ENCODE measurements at regions not wholly inside any gene's neighbourhood (a gene's known extent, or its start where the extent isn't known, plus 50 kb on each side); places are given as distances from the start of the nearest gene placed in this dataset.

GRCh38 chr3:118269537-118270125 lies 765.0 kb downstream of the IGSF11 start:
- DNase-seq (ENCODE audit: low read depth) = no peak

- DNase-seq (ENCODE audit: low read depth) = no peak
Observed at GRCh38 chr3:118272991-118273390, 761.7 kb downstream of the IGSF11 start.

DNA sequence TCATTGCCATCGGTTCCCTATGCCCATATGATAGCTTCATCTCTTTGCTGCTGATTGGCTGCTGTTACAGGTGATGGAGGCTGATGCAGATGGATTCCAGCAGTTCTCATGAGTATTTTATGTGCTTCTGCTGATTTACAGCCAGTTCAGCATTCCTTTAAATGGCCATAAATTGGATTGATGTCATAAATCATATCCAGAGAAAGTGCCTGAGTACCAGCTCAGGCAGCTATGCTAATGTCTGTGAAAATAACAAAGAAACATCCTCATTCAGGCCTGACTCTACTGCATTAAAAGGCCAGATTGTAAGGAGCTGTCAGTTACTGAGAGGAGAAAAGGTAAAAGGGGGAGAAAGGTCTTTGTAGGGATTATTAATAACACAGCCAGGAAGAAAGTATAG lies 756.8 kb downstream of the IGSF11 start:
- no peak for DNase-seq (ENCODE audit: low read depth)

GRCh38 chr3:118292841-118293240 lies 741.8 kb downstream of the IGSF11 start:
- DNase-seq (ENCODE audit: low read depth) = no peak

- DNase-seq (ENCODE audit: low read depth) = no peak
Observed at GRCh38 chr3:118298133-118298532, 736.5 kb downstream of the IGSF11 start.

DNA sequence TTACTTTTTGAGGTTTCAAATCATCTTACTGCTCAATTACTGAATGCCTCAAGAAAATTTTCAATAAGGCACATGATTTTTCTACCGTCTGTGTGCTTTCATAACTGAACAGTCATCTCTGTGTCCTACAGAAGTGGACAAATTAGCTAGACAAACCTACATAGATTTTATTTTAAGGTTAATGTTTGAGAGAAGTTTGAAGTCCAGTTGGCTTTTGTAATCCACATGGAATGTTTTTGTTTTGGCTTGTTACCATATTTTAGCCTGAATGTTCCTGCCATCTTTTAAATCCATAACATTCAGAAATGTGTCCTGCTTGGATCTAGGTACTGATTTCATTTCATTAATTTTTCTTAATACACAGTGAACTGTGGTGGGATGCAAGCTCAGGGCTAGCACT lies 730.1 kb downstream of the IGSF11 start:
- no peak for DNase-seq (ENCODE audit: low read depth)

DNA sequence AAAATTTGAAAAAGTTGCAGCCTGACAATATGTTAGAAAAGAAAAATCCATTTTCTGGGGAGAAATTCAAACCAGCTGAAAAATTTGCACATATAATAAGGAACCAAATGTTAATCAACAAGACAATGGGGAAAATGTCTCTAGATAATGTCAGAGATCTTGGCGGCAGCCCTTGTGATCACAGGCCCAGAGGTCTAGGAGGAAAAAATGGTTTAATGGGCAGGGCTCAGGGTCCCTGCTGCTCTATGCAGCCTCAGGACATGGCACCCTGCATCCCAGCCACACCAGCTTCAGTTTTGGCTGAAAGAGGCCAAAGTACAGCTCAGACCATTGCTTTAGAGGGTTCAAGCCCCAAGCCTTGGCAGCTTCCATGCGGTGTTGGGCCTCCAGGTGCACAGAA lies 701.9 kb downstream of the IGSF11 start:
- DNase-seq (ENCODE audit: low read depth) = no peak

DNA sequence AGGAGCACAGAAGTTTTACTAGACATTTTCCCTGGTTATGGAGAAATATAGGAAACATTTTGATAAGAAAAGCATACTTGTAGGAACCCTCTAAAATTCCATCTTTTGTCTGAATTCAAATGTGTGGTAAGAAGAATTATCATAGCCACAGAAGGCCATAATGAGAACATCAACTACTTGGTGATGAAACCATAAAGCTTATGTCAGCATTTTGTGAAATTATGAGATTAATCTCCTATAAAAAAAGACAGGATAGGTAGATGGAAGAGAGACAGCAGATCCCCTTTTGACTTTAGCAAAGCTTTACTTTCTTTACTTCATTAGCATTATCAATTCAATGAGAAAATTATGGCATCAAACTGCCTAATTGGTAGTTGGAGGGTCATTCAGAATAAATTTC lies 697.0 kb downstream of the IGSF11 start:
- no peak for DNase-seq (ENCODE audit: low read depth)

DNA sequence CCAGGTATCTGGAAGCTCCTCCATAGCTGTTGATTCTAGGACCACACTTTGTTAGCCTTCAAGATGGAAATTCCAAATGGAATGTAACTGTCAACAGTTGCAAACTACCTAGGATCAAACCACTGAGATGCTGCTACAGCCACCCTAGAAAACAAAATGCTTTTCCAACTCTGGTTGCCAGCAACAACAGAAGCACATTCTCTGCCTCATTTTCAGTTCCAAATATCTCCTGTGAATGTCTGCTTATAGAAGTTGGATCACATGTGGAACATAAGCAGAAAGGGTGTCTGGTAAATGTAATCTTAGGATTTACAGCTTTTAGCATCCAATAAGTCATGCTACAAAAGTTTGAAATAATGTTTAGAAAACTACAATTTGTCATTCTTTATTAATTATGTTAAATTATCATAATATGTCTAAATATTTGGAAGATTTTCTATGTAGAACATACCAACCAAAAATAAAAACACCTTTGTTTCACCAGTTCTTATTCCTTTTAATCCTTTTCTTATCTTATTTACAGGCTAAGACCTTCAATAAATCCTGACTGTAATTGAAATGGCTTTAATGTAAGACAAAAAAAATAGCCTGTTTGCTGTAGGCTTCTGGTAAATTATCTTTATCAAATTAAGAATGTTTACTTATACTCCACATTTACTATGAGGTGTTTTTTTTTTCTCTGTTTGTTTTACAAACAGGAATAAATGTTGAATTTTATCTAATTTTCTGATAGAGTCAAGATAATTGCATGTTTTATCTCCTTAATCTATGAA lies 687.1 kb downstream of the IGSF11 start:
- DNase-seq (ENCODE audit: low read depth) = no peak

GRCh38 chr3:118348169-118348557 lies 686.5 kb downstream of the IGSF11 start:
- no peak for DNase-seq (ENCODE audit: low read depth)

DNA sequence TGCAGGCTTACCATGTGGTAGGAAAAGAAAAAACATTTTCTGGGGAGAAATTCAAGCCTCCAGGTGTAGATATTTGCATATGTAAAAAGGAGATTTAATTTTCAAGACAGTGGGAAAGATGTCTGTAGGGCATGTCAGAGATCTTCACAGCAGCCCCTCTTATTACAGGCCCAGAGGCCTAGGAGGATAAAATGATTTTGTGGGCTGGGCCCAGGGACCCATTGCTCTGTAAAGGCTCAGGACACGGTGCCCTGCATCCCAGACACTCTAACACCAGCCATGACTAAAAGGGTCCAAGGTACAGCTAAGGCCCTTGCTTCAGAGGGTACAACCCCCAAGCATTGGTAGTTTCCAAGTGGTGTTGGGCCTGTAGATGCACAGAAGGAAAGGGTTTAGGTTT lies 680.1 kb downstream of the IGSF11 start:
- DNase-seq (ENCODE audit: low read depth) = no peak

DNA sequence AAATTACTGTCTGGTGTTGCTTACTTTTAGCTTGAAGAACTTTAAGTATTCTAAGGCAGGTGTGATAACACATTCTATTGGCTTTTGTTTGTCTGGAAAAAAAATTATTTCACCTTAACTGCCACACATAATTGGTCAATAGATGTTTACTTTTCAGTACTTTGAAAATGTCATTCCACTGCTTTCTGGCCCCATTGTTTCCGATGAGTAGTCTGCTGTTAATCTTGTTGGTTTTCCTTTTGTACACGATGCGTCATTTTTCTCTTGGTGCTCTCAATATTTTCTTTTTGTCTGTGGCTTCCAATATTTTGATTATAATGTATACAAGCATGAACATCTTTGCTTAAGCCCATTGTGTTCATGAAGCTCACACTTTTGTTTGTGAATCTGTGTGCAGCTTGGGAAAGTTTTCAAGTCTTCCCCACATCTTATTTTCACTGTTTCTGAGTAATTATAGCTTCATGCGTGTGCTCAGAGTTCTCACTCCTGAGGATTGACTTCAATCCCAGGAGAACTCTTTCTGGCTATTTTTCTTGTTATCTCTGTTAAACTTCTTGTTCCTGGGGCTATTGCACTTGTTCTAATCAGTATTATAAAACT lies 664.7 kb downstream of the IGSF11 start:
- no peak for DNase-seq (ENCODE audit: low read depth)

DNA sequence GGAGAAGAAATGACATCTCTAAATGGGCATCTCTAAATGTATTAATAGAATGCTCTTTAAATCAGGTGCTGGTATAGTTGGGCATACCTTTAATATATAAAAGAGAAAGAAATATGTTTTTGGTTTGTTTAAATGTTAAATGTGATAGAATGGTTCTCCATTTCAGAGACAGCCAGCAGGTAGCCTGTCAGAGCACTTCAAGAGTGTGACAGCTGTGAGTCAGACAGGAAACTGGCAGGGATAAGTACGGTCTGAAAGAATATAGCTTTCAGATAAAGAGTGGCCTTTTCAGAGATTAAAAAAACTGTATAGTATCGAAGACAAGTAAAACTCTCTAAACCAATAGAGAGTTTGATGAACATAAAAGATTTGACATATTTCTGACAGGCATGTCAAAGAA lies 654.1 kb downstream of the IGSF11 start:
- no peak for DNase-seq (ENCODE audit: low read depth)

DNA sequence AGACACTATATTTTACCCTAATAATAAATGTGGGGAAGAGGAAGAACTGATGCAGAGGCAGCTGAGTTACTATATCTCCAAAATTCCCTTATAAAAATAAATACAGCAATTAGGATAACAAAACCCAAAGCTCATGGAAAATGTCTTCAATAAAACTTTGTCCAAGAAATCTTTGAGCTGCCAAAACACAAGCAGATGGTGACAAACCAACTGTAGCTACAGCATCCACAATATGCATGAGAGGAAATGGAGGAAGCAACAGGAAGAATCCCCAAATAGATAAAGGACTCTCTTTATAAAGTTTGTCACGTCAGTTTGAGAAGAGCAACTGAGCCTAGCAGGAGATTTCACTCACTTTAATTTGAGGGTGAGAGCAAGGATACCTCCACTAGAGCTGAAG lies 638.2 kb downstream of the IGSF11 start:
- DNase-seq (ENCODE audit: low read depth) = no peak

- DNase-seq (ENCODE audit: low read depth) = no peak
Observed at GRCh38 chr3:118400086-118400485, 634.6 kb downstream of the IGSF11 start.

DNA sequence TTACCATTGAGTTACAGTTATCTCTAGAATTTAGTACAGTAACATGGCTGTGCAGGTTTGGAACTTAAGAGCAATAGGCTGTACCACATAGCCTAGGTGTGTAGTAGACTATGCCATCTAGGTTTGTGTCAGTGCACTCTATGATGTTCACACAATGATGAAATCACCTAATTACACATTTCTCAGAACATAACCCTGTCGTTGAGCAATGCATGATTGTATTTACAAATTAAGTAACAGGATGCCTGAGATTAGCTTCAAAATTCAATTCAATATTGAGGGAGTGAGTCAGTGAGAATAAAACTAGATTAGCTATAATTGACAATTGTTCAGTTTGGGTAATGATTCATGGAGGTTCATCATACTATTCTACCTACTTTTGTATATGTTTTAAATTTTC lies 633.8 kb downstream of the IGSF11 start:
- no peak for DNase-seq (ENCODE audit: low read depth)

DNA sequence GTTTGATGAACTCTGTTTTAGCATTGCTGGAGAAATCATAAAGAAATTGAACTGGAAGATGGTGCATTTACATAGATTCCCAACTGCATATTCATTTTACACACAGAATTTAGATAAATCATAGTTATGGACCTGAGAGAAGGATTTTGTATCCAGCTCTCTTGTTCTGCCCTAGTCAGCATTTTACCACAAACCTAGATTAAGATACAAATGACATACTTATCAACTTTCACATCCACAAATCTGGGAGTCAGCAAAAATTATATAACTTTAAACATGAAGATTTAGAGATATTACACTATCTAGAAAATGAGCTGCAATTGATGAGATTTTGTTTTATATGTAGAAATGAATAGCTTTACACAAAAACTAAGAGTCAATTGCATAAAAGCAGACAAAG lies 632.8 kb downstream of the IGSF11 start:
- DNase-seq (ENCODE audit: low read depth) = no peak

GRCh38 chr3:118402971-118403370 lies 631.7 kb downstream of the IGSF11 start:
- no peak for DNase-seq (ENCODE audit: low read depth)

DNA sequence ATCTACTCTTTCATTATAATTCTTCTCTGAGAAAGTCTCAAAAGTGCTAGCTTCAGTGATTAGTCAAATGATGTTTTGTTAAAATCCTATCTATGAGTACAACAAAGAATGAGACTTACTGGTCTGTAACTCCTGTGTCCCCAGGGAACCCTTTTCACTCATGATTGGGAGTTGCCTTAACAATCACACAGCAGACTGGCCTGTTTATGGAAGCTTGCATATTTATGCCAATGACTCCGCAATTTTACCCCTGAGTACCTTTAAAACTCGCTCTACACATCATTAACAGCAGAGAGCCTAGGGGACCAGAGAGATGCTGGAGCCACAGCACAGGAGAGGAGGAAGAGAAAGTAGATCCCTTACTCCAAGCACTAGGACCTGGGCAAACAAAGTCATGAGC lies 628.1 kb downstream of the IGSF11 start:
- DNase-seq (ENCODE audit: low read depth) = no peak

GRCh38 chr3:118408431-118408830 lies 626.2 kb downstream of the IGSF11 start:
- DNase-seq (ENCODE audit: low read depth) = no peak

- DNase-seq (ENCODE audit: low read depth) = no peak
Observed at GRCh38 chr3:118412503-118412902, 622.1 kb downstream of the IGSF11 start.

GRCh38 chr3:118425272-118425837 lies 609.3 kb downstream of the IGSF11 start:
- DNase-seq (ENCODE audit: low read depth) = no peak

GRCh38 chr3:118433825-118434224 lies 600.8 kb downstream of the IGSF11 start:
- no peak for DNase-seq (ENCODE audit: low read depth)

All from renal cortical epithelial cell (primary cell).